GM12864 (cell line): ENCODE measurements at regions not wholly inside any gene's neighbourhood (a gene's known extent, or its start where the extent isn't known, plus 50 kb on each side); places are given as distances from the start of the nearest gene placed in this dataset.

ENCODE experiments used
- DNase-seq: peaks from one replicate; pipeline ENCODE4 v3.0.0-alpha.2; 2011; ENCODE audit warnings: low read depth
- H3K4me3 ChIP-seq: 2 replicates; pipeline ENCODE4 v1.5.1; 2011; ENCODE audit warnings: mild to moderate bottlenecking, low read depth, low read length, control low read depth
- TF ChIP-seq, protein P1 (sequence below): IDR thresholded peaks from 2 replicates; pipeline ENCODE4 v1.5.1; 2011; ENCODE audit warnings: low read depth, mild to moderate bottlenecking, moderate library complexity, low read length, control low read depth, inconsistent platforms; ENCODE audit errors: missing control alignments

DNA sequence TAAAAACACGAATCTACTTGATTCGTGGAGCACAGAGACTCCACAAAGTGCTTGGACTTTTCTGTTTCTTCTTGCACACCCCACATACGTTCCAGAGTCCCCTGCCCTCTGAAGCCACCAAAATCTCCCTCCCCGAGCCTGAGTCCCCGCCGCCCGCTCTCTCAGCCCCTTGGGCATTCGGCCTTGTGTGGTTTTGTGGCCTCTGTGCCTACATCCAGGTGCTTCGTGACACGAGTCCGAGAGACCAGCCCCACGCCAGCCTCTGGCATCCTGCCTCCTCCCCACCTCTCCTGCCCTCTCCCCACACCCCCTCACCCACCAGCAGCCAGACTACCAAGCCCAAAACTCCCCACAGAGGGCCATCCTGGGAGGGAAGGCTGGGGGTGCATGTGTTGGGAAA lies 87.8 kb upstream of the PPP1R26 start:
- no peak for DNase-seq
- no peak overlapping the region for H3K4me3 ChIP-seq
- TF ChIP-seq, protein P1, sequence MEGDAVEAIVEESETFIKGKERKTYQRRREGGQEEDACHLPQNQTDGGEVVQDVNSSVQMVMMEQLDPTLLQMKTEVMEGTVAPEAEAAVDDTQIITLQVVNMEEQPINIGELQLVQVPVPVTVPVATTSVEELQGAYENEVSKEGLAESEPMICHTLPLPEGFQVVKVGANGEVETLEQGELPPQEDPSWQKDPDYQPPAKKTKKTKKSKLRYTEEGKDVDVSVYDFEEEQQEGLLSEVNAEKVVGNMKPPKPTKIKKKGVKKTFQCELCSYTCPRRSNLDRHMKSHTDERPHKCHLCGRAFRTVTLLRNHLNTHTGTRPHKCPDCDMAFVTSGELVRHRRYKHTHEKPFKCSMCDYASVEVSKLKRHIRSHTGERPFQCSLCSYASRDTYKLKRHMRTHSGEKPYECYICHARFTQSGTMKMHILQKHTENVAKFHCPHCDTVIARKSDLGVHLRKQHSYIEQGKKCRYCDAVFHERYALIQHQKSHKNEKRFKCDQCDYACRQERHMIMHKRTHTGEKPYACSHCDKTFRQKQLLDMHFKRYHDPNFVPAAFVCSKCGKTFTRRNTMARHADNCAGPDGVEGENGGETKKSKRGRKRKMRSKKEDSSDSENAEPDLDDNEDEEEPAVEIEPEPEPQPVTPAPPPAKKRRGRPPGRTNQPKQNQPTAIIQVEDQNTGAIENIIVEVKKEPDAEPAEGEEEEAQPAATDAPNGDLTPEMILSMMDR = no peak

DNA sequence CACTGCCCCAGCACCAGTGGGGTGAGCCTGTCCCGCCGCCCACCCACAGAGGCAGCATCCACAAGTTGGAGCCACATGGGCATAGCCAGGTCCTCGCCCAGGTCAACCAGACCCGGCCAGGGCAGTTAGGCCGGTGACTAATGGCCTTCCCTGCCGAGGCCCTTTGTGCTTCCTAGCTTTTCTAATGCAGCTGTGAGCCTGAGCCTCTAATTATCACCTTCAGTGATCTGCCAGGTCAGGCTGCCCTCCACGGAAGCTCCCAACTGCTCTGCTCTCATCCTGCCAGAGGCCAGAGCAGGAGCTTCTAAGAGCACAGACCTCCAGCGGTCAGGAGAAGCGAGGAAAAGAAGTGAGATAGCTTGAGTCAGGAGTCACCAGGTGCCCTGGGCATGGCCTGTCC lies 87.1 kb upstream of the PPP1R26 start:
- TF ChIP-seq, protein P1 = no peak
- no peak overlapping the region for H3K4me3 ChIP-seq
- no peak for DNase-seq

DNA sequence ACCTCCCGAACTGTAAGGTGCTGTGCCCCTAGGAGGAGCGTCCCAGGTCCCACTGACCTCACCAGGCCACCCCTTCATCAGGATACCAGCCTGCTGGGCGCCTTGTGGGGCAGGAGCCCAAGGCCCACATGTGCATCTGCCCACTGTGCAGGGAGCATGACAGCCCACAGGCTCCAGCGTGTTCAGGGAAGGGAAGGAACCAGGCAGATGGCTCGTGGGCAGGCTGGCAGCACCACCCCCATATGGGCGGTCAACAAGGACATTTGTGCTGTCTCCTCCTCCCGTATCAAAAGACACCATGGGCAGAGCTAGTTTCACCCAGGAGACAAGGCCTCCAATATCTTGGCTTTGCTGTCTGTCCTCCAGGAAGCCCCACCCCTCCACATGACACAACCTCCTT lies 85.5 kb upstream of the PPP1R26 start:
- no peak for DNase-seq
- H3K4me3 ChIP-seq = no peak overlapping the region
- TF ChIP-seq, protein P1 = no peak

DNA sequence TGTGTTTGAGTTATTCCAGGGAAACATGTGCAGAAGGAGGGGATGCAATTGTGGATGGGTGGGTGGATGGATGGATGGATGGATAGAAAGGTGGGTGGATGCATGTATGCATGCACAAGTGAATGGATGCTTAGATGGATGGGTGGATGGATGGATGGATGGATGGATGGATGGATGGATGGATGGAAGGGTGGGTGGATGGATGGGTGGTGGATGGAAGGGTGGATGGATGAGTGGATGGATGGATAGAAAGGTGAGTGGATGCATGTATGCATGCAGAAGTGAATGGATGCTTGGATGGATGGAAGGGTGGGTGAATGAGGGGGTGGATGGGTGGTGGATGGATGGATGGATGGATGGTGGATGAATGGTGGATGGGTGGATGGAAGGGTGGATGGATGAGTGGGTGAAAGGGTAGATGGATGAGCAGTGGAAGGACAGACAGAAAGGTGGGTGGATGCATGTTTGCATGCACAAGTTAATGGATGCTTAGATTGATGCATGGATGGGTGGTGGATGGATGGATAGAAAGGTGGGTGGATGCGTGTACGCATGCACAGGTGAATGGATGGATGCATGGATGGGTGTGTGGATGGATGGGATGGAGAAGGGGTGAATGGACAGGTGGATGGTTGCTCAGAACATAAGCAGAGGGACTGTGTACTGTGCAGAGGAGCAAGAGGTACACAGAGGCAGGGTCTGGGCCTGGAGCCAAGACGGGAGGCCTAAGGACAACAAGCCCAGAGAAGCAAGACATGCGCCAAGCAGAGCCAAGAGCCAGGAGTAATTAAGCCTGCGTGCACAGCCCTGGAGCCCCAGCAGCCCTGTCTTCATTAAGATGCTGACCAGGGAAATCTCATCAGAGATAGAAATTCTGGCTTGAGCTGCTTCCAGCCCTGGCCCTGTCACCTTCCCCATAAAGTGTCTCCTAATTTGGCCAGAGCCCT lies 84.6 kb upstream of the PPP1R26 start:
- H3K4me3 ChIP-seq = no peak overlapping the region
- no peak for DNase-seq

DNA sequence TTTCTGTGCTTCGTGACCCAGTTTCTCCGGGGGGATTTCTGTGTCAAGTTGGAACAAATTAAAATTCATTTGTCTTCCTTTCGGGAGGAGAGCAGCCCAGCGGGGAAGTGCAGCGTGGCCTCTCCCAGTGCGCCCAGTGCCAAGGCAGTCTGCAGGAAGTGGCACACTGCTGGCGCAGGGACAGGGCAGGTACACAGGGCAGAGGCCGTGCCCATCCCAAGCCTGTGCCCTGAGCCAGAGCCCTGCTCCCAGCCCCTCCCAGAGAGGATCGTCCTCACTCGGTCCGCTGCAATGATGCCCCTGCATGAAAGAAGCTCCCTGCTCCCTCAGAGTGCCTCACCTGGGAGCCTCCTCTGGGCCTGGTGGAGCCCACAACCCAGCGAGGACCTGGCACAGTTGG lies 82.4 kb upstream of the PPP1R26 start:
- TF ChIP-seq, protein P1 = no peak
- no peak for DNase-seq
- H3K4me3 ChIP-seq = no peak overlapping the region

More for the DNA sequence above, 84.6 kb upstream of the PPP1R26 start:
- TF ChIP-seq, protein P1 = no peak

DNA sequence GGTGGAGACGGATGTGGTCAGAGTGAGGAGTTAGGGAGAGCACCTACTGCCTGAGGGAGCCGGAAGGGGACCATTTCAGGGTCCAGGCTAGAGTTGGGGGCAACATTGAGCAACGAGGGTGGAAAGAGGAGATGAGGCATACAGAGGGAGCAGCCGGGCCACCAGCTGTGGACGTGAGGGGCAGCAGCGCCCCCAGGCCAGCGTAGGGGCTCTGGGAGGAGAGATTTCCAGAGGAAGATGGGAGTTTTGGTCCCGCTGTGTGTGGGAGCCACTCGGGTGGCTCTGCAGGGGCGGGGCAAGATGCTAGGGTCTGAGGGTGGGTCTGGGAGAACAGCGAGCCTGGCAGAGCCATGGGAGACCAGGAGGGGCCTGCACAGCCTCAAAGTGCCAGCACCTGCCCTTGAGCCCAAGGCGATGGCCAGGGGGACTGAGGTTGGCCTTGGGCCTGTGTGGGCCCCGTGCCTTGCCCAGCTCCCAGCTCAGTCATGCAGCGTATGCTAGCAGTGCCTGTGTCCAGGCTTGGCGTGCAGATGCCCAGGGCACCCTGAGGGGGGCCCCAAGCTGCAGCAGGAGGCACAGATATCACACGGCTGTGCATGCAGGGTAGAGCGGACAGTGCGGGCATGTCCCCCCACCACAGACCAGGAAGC lies 80.5 kb upstream of the PPP1R26 start:
- no peak for DNase-seq

More for the DNA sequence above, 80.5 kb upstream of the PPP1R26 start:
- TF ChIP-seq, protein P1 = no peak
- no peak overlapping the region for H3K4me3 ChIP-seq
